ACHN (cell line): ENCODE measurements at regions not wholly inside any gene's neighbourhood (a gene's known extent, or its start where the extent isn't known, plus 50 kb on each side); places are given as distances from the start of the nearest gene placed in this dataset.
"Not testable (repeated sequence)": the region's sequence is repeated elsewhere in the genome, so short reads cannot be mapped to it uniquely, and the experiment has no call there.

ENCODE experiments used
- DNase-seq: peaks from one replicate; pipeline ENCODE4 v3.0.0-alpha.2; 2015
- in situ Hi-C: cut with HindIII; loops from 2 replicates; pipeline ENCODE4 v1.10.0; 2017; ENCODE audit warnings: low sequenced_read_pairs, low pct_ligation_motif_present, low pct_unique_long_range_greater_than_20kb

DNA sequence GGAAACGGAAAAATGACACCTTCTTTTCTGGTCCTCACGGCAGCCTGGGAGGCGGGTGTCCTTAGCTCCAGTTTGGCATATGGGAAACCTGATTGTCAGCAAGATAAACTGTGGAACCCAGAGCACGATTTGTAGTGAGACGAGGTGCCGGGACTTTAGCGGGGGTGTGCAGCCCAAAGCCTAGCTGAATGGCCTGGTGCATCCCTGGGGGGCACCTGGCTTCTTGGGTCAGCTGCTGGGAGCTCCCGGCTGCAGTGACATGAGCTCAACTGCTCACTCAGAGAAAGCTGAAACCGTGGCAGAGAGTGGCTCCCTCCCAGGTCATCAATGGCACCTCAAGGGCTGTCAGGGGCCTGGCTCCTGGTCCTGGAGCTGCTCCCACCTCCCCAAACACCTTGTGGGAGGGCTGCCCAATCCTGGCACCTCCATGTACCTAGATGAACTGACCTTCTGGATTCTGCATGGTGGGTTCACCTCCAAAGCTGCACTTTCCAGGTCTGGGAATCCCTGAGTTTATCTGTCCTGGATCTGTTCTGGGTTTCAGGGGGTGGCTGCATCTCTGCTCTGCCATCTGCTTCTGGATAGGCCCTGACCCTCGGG lies 260.5 kb downstream of the MATN1 start:
- no peak for DNase-seq
- in situ Hi-C loops: no loop called here

DNA sequence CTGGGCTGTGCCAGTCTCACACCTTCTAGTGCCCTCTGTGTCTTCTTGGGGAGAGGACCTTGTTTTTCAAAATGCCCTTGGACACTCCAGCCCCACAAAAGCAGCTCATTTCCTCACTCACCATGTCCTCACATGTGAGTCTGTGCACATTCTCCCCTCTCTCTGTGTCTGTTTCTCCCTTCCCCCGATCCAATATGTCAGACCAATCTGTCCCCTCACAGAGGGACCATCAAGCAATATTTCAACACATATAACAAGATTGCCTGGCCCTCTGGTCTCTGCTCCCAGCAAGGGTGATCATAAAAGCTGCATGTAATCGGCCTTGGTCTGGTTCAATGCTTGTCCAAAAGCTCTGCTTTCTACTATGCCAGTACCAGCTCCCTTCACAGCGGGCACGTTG lies 261.2 kb downstream of the MATN1 start:
- no peak for DNase-seq
- in situ Hi-C loops: no loop called here

DNA sequence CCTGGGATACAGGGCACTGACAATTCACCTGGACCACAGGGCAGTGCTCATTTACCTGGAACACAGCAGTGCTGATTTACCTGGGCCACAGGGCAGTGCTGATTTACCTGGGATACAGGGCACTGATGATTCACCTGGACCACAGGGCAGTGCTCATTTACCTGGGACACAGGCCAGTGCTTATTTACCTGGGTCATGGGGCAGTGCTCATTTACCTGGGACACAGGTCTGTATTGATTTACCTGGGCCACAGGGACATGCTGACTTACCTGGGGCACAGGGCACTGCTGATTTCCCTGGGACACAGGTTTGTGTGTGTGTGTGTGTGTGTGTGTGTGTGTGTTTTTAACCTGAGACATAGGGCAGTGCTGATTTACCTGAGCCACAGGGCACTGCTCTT lies 261.7 kb downstream of the MATN1 start:
- in situ Hi-C loops: no loop called here
- no peak for DNase-seq

DNA sequence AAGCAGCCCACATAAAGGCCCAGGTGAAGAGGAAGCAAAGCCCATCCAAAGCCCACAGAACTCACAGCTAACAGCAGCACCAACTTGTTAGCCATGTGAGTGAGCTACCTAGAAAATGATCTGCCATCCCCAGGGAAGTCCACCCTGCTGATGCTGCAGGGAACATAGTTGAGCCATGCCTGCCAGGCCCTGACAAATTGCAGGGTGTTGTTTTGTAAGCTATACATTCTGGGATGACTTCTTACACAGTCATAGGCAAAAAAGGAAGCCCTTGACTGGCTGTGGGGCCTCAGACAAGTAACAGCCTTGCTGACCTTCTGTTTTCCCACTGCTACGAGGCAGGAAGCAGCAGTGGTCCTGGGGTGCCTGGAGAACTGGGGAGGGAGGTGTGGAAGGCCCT lies 262.7 kb downstream of the MATN1 start:
- no peak for DNase-seq
- in situ Hi-C loops: no loop called here

DNA sequence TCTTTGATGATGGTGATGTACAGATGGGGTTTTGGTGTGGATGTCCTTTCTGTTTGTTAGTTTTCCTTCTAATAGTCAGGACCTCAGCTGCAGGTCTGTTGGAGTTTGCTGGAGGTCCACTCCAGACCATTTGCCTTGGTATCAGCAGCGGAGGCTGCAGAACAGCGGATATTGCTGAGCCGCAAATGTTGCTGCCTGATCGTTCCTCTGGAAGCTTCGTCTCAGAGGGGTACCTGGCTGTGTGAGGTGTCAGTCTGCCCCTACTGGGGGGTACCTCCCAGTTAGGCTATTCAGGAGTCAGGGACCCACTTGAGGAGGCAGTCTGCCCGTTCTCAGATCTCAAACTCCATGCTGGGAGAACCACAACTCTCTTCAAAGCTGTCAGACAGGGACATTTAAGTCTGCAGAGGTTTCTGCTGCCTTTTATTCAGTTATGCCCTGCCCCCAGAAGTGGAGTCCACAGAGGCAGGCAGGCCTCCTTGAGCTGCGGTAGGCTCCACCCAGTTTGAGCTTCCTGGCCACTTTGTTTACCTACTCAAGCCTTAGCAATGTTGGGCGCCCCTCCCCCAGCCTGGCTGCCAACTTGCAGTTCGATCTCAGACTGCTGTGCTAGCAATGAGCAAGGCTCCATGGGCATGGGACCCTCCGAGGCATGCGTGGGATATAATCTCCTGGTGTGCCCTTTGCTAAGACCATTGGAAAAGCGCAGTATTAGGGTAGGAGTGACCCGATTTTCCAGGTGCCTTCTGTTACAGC lies 264.5 kb downstream of the MATN1 start:
- DNase-seq, in situ Hi-C loops: not testable (repeated sequence)

DNA sequence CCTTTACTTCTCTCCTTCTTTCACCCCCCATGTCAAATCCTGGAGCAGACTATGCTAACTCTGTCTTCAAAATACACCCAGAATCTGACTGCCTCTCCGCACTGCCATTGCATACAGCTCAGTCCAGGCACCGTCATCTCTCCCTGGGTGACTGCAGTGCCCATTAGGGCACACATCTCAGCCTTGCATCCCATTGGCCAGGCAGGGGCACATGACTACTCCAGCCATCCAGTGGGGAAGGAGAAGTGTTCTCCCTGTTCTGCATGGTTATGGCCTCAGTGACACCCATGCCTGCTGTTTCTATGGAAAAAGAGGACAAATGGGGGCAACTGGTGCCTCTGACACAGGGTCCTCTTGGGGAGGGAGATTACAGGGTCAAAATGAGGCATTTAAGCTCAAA lies 270.5 kb downstream of the MATN1 start:
- no peak for DNase-seq
- in situ Hi-C loops: no loop called here

DNA sequence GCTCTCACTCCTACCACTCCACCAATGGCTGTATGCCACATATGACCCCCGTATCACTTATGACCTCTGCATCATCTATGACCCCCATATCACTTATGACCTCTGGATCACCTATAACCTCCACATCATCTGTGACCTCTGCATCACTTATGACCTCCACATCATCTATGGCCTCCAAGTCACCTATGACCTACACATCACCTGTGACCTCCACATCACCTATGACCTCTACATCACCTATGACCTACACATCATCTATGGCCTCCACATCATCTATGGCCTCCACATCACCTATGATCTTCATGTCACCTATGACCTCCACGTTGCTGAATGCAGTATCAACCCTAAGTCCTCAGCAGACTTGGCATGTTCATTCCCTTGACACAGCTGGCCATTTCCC lies 271.2 kb downstream of the MATN1 start:
- DNase-seq: no peak
- in situ Hi-C loops: no loop called here

DNA sequence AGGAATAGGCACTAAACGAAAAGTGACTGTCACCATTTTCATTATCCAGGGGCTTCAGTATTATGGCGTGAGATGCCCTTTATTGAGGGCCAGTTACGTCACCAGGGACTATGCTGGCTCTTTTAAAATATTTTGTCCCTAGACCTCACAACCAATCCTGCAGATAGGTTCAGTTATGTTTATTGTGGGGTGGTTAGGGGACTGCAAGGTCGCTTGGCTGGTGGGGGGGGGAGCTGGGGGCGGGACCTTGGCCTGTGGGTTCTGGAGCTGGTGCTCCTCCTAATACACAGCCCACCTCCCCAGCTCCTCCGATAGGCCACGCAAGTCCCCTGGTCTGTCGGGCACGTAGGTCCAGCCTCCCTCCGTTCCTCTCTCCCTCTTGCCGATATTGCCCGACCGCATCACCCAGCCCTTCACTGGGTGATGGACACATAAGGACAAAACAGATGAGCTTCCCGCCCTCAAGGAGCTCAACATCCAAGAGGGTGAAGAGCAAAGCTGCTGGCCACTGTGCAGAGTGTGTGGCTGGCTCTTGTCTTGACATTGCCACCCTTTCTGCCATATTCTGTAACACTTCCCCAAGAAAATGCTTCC lies 271.8 kb downstream of the MATN1 start:
- no peak for DNase-seq
- in situ Hi-C loops: no loop called here

DNA sequence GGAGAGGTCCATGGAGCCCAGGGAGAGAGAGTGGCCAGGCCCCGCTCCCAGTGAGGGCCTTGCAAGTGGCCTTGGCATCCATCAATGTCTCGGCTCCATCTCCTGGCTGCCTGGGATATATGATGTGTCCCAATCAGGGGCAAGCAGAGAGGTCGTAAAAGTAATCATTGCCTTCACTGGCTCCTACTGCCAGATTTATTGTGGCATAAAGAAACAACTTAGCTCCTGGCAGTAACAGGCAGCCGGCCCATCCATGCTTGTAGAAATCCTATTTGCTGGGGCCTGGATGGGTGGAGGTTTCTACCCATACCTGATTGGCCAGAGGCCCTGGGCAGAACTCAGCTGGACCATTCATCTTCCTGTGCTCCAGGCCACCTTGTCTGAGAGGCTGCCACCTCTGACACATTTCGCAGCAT lies 272.6 kb downstream of the MATN1 start:
- DNase-seq: no peak
- in situ Hi-C loops: no loop called here

DNA sequence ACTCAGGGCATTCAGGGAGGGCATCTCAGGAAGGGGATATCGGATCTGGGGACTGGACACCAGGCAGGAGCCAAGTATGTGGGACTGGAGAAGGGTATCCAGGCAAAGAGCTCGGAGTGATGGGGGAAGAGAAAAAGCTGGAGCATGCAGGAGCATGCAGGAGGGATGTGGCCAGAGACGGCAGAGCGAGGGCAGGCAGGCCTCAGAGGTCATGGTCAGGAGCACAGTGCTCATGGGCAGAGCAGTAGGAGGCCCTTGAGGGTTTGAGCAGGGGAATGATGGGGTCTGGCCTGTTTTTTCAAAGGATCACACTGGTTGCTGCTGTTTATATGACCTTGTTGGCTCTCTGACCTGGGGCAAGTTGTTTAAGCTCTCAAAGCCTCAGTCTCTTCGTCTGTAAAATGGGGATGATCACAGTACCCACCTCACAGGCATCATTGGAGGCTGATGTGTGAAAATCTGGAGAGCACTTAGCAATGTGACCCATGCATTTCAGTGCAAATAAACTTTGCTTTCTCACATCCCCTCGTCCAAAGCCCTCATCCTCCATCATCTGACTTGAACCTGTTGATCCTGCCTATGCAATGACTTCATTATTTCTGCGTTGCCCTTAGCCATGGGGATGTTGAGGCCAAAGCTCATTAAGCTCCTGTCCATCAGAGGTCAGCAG lies 273.1 kb downstream of the MATN1 start:
- no peak for DNase-seq
- in situ Hi-C loops: no loop called here

DNA sequence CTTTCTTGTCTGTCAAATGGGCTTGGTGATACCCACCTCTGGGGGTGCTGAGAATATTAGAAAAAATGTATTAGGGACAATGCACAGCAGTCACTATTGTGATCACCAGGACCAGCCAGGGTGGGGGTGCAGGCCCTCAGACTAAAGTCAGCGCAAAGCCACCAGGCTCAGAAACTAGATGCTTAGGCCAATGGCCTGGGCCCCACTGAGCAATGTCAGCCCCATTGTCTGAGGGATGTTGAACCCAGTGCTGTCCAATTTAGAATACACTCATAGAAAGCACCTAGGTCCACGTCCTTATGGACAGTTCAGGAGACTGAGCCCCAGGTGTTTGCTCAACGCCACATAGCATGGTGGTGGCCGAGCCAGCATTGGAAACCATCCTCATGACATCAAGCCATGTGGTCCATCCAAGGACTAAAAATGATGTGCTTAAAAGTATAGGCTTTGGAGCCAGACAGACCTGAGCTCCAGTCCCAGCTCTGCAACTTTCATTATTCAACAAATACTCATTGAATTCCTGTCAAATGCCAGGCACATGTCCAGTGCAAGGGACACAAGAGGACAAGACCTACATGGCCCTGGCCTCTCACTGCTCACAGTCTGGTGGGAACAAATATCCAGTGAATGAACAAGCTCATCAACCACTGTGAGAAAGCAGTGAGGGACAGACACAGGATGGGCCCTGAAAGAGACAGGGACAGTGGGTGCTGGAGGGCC lies 273.8 kb downstream of the MATN1 start:
- no peak for DNase-seq
- in situ Hi-C loops: no loop called here

DNA sequence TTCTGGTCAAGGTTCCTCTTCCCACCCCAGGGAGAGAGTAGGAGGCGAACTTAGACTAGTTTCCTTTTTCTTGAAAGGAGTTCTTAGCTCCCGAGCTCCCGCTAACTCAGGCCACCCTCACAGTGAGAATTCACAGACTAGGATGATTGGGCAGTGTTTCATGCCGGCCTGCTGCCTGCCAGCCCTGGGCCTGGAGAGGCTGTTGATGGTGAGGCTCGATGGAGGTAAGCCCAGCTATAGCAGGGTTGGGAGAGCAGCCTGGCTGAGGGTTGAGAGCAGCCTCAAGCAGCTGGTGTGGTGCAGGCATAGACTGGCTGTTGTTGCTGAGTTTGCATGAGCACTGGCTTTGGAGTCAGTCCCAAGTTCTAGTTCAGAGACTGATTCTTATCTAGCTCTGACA lies 274.4 kb downstream of the MATN1 start:
- in situ Hi-C loops: no loop called here
- no peak for DNase-seq

DNA sequence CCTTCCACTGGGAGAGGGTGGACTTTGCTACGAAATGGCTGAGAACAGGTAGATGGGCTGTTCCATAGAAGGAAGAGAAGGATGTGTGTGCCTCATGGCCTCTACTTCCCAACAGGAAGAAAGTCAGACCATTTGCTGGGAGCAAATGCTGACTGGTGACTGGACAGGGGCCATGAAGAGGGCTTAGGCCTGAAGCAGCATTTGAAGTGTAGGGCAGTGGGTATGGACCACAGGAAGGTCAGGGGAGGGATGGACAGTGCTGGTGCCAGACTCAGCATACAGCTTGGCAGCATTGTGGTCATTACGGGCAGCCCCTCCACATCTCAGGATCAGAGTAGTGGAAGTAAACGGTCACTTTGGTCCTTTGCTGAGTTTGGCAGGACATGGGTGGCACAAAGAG lies 275.7 kb downstream of the MATN1 start:
- no peak for DNase-seq
- in situ Hi-C loops: no loop called here

DNA sequence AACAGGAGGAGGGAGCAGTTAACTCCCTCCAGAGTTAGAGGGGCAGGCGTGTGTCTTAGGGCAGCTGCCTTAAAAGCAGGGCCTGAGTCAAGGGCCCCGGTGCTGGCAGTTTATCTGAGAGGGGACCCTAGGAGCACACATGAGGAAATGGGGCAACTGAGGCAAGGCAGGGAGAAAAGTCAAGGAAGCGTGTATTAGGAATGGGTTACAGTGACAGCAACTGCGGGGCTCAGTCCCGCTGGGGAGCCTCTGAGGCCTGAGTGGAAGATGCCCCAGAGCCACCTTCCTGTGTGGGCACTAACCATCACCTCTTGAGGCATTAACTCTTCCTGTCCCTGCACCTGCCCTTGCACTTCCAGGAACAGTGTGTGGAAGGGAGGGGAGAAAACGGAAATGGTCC lies 276.3 kb downstream of the MATN1 start:
- no peak for DNase-seq
- in situ Hi-C loops: no loop called here

DNA sequence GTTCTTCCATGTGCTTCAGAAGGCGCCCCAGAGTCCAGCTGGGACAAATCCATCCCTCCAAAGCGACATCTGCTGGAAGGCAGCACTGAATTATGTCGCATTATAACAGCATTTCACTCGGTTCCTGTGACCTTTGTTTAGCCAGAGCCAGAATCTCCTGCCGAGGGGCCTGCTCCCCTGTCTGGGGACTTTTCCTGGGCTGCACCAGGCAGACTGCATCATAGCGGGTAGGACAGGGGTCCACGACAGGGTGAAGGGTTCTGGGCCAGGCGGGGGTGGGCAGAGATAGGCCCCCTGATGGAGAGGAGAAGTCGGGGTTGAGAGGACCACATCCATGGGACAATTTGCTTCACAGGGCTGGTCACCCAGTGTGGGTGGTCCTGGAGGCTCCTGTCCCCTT lies 276.9 kb downstream of the MATN1 start:
- DNase-seq: no peak
- in situ Hi-C loops: no loop called here

DNA sequence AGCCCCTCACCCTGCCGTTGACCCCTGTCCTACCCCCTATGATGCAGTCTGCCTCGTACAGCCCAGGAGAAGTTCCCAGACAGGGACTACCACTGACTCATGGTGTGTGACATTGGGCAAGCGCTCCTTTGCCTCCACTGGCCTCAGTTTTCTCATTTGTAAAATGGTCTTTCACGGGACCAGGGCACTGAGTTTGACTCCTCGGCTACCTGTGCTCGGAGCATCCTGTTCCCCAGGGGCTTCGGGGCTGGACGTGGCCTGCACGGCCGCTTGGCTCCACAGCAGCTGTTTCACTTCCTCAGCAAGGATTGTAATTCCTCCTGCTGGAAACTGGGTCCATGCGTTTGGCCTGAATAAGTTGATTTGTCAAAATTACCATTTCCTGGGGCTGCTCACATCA lies 277.3 kb downstream of the MATN1 start:
- DNase-seq: no peak
- in situ Hi-C loops: no loop called here

DNA sequence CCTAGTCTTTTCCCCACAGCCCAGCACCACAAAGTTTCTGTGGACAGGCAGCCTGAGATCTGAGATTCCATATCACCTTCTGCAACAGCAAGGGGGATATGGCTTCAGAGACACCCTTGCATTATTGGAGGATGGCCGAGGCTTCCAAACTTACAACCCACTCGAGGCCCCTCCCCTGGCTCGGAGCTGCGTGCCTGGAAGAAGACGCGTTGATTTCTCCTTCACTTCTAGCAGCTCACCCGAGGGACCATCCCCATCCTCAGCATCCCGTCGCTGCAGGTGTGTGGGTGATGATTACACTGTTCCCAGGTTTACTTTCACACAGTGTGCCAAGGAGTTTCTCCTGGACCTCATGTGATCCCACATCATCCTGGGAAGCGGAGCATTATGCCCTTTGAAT lies 277.9 kb downstream of the MATN1 start:
- no peak for DNase-seq
- in situ Hi-C loops: no loop called here

DNA sequence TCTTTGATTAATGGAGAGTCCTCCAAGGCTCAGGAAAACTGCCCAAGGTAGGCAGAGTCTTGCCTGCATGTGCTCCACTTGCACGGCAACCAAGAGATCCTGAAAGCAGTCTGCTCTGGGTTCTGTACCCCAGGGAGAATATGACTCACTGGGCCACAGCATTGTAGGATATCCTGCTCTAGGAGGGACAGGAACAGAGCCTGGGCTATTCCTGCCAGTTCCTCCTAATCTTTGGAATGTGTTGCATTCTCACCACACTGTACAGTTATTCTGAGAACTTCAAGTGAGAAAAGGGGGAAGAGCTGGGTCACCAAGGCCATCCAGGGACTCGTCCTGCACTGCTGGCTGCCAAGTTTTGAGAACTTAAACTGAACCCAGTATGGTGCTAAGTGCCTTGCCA lies 278.5 kb downstream of the MATN1 start:
- DNase-seq: no peak
- in situ Hi-C loops: no loop called here

DNA sequence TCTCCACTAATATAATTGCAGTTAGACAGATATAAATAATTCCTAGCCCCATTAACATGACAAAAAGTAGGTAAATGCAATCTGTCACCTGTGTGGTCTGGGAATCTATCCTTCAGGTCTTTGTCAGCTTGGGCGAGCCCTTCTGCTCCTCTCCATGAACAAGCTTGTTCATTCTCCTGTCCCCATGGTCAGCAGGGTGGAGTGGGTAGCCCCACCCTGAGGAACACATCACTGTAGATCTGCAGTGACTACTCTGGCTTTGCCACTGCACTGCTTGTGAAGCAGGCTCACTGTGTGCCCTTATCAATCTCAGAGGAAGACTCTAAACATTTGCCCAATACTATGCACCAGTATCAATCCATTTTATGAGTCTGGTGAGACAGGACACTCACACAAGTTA lies 279.0 kb downstream of the MATN1 start:
- DNase-seq: no peak
- in situ Hi-C loops: no loop called here
